HG03108 (cell line): ENCODE measurements at regions not wholly inside any gene's neighbourhood (a gene's known extent, or its start where the extent isn't known, plus 50 kb on each side); places are given as distances from the start of the nearest gene placed in this dataset.

Experiments used
- ATAC-seq: cut with Tn5 transposase; IDR thresholded peaks from one replicate; pipeline ENCODE4 v1.9.1; 2021; ENCODE audit warnings: moderate library complexity; ENCODE audit not compliant: unreplicated experiment

DNA sequence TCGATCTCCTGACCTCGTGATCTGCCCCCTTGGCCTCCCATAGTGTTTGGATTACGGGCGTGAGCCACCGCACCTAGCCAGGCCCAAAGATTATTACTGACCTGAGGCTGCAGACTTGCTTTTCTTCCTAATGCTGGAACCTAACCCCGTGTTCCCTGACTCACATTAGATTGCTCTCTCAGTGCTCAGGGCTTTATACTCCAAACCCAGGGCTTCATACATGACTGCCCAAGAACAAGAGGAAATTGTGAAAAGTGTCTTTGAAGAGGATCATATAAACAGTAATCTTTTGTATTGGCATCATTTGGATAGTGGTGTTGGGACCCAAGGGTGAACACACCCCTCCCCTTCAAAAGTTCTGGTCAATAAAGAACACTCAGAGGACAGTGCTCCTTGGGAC, 233.3 kb upstream of the TAS2R1 start:
- no peak for ATAC-seq

DNA sequence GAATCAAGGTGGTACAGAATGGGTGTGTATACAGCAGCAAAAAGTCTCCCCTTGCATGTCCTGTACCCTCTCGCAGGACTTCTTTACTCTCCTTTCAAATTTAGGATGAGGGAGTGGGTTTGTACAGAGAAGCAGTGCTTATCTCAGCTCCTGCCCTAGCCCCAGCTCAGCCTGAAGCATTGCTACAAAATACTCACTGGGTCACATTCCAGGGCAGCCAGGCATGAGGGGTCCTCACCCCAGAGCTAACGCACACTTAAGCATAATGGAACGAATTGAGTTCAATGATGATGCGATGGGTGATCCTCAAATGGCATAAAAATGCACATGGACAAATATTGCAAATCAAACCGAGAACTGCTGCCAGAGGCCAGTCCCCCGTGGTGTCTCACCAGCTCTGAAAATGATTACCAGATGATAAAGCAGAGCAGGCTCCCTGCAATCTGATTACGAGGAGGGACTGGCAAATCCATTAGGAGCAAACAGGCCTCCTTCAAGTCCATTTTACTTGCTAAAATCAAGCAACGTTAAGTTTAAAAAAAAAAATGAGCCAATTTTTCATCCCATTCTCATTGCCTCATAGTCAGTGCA, 231.6 kb upstream of the TAS2R1 start:
- no peak for ATAC-seq

DNA sequence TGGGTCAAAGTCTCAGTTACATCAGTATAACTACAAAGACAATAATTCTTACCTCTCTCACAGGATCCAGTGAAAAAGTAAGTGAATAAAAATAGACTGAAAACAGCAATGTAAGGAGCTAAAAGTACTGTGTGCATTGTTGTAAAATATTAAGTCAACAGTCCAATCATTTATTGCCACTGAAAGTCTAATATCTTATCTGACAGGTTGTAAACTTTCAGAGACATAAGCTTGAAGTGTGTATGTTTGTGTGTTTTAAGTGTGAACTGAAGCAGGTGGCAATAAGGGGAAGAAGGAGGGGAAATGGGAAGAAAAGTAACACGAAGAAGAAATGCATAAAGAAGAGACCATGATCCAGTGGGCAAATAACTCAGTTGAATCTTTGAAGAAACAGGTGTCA, 229.7 kb upstream of the TAS2R1 start:
- ATAC-seq, result no peak

DNA sequence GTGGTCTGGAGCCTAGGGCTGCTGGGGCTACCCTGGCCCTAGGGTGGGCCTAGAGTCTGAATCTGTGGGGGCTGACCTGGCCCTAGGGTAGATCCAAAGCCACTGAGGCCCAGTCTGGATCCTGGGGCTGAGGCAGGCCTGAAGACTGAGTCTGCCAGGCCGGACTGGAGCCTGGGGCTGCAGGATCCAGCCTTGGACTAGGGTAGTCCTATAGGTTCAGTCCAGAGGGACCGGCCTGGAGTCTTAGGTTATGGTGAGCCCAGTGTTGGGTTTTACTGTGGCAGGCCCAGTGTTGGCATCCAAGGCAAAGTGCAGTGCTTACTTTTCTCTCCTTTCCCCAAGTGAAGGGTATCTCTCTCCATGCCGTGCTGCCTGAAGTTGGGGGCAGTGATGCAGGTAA, 227.9 kb upstream of the TAS2R1 start:
- ATAC-seq, result no peak

DNA sequence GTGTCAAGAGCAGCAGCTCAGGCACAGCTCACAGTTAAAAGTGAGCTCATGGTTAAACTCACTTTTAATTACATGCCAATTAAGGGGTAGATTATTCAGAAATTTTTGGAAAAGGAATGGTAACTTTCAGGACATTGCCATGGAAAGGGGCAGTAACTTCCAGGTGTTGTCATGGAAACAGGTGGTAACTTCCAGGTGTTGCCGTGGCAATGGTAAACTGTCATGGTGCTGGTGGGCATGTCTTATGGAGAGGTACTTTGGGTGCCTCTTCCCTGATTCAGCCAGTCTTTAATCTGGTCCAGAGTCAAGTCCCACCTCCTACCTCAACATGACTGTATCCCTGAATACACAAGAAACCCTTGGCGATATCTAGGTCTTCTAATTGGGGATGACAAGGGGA, 223.2 kb upstream of the TAS2R1 start:
- ATAC-seq, result no peak

DNA sequence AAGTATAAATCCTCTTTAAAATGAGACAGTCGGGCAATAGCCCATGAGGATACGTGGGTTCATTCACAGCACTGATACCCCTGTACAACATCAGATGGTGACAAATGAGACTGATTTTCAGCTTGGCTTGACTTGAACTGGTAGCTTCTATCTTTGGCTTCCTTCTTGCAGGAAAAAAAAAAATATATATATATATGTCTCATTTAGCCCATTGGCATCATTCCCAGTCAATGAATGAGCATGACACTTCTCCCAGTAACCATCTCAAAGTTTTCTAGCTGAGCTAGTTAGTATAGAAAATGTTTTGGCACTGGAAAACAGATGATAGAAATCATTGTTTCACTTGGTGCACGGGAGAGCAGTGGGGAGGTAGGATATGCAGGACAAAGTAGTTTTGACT, 222.5 kb upstream of the TAS2R1 start:
- ATAC-seq, result no peak

- no peak for ATAC-seq
Observed at GRCh38 chr5:9851458-9851857, 221.3 kb upstream of the TAS2R1 start.

DNA sequence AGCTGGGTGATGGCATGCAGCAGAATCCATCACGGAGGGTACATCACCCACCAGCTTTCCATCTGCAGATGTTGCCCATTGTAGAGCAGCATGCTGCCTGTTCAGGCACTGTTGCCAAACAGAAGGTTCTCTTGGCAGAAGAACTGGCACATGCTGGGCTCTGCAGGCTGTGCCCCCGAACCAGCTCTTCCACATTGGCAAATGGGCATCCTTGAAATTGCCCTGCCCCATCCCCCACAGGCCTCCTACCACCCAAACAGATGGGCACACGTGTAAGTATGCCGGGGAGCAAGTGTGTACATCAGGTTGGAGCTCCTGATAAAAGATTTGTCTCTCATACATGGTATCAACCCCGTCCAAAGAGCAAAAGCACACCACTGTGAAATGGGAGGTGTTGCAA, 220.3 kb upstream of the TAS2R1 start:
- no peak for ATAC-seq

DNA sequence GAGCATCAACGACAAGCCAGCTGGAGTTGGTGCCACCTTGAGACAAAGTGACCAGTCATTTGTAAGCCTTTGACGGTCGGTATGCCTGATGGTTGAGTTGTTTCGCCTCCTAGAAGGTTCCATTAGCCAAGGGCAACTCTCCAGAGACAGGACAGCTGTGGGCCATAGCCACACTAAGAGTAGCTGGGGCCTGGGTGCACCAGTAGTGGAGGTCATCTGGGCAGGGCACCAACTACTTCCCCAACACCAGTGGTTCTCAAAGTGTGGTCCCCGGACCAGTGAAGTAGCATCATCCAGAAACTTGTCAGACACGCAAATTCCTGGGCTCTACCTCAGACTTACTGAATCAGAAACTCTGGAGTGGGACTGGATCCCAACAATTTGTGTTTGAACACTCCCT, 217.5 kb upstream of the TAS2R1 start:
- no peak for ATAC-seq

- ATAC-seq, result no peak
Observed at GRCh38 chr5:9845185-9845584, 215.0 kb upstream of the TAS2R1 start.

- no peak for ATAC-seq
Observed at GRCh38 chr5:9841516-9842170, 211.5 kb upstream of the TAS2R1 start.

GRCh38 chr5:9838916-9839315, 208.8 kb upstream of the TAS2R1 start:
- no peak for ATAC-seq

DNA sequence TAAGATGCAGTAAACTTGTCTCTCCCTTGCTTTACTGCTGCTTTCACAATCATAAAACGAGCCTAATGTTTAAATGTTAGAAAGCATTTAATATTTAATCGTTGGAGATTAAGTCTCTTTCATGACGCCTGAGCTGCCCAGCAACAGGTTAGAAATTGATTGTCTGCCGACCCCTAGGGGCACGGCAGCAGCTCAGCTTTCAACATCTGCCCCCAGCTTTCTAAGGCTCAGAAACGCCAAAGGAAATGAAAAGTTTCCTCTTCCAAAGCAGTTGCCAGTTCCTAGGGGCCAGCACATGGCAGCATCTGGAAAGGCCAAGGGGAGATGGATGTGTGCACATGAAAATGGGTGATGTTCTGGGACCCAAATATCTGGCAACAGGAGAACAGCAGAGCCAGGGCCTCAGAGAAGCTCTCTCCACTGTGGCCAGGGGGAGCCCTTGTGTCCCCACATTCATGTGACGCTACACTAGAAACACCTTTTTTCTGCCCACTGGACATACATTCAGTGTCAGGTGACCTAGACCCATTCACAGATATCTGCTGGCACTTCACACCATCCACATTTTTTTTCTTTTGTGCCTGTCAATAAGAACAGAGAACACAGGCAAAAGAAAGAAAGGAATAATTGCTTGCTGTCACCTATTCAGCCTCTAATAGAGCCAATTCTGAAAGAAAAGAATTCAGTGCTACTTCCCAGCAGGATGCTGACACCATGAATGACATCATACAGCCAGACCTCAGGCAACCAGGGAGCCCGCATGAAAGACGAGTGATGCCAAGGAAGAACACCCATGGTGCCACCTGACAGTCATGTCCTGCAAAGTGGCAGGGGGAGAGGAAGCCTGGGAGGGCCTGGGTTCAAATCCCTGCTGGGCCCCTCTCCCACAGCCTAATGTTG, 205.0 kb upstream of the TAS2R1 start:
- ATAC-seq, result no peak

- no peak for ATAC-seq
Observed at GRCh38 chr5:9833871-9834270, 203.7 kb upstream of the TAS2R1 start.

DNA sequence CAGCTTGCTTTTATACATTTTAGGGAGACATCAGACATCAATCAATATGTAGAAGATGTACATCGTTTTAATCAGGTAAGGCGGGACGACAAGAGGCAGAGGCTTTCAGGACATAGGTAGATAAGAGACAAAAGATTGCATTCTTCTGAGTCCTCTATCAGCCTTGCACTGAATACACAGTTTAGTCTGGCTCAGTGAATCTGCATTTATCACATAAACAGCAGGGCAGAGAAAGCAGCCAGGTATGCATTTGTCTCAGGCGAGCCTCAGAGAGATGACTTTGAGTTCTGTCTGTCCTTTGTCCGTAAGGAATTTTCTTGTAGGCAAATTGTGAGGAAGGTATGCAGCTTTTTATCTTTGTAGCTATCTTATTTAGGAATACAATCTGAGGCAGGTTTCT, 202.8 kb upstream of the TAS2R1 start:
- ATAC-seq, result no peak

- no peak for ATAC-seq
Observed at GRCh38 chr5:9831823-9832222, 201.7 kb upstream of the TAS2R1 start.

DNA sequence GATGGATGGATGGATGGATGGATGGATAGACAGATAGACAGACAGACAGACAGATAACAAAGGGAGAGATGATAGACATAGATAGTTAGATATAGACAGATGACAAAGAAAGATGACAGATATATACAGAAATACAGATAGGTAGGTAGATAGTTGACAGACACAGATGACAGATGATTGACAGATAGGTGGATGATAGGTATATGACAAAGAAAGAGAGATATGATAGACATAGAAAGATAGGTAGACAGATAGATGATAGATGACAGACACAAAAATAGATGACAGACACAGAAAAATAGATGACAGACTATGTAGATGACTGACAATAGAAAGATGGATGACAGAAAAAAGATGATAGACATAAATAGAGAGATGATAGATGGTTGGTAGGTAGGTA, 200.0 kb upstream of the TAS2R1 start:
- ATAC-seq, result no peak

DNA sequence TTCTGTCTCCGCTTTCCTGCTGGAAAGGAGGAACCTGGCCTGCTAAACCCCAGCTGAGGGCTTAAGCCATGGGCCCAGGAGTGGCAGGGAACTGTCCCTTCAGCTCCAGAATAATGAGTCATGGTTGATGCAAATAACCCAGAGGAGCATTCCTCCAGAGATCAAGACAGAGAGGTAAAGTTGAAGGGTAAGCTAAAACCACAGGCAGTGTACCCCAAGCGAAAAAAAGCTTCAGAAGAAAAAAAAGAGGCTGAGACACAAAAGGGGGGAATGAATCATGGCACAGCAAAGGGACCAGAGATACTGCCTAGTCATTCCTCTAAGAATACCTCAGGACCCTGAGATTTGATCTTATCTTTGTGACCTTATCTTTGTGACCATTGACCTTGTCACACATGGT, 199.5 kb upstream of the TAS2R1 start:
- ATAC-seq, result no peak

DNA sequence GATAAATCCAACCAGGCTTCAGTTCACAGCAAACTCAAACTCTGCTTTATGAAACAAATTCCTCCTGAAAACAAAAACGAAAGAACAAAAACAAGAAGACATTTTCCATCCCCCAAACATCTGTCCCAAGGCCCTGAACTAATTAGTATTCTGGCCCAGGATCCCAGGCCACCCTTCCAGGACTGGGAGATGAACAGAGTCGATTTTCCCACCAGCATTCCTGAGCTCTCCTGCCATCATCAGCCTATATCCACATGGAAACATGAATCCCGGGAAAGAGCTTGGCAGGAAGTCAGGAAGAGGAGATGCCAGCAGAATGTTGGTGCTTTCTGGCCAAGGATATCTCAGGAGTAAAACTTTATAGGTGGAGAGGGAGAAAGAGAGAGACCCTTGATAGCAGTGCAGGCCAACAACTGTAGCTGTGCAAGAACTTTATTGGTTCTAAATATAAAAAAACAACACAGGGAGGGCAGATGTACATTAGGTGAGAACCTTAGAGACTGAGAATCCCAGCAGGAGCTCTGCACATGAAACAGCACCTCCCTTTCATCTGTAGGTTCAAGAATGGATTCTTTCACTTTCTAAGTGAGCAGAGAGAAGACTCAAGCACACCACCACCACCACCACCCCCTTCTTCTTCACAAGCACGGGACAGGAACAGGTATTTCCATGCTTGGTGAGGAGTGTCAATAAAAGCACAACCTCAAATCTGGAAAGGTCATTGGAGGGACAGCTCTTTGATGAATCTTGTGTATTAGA, 190.7 kb upstream of the TAS2R1 start:
- ATAC-seq, result no peak

GRCh38 chr5:9818340-9818845, 188.2 kb upstream of the TAS2R1 start:
- no peak for ATAC-seq

- ATAC-seq, result no peak
Observed at GRCh38 chr5:9817819-9818218, 187.7 kb upstream of the TAS2R1 start.
